ENCODE measurements at regions not wholly inside any gene's neighbourhood (a gene's known extent, or its start where the extent isn't known, plus 50 kb on each side); places are given as distances from the start of the nearest gene placed in this dataset.

GRCh38 chr18:39371996-39372395 is 1806.4 kb upstream of the CELF4 start:
- no peak for DNase-seq (ENCODE audit: low read depth)

GRCh38 chr18:39366656-39367055 is 1801.1 kb upstream of the CELF4 start:
- no peak for DNase-seq (ENCODE audit: low read depth)

- no peak for DNase-seq (ENCODE audit: low read depth)
Measured at GRCh38 chr18:39365836-39366485, 1800.4 kb upstream of the CELF4 start.

DNA sequence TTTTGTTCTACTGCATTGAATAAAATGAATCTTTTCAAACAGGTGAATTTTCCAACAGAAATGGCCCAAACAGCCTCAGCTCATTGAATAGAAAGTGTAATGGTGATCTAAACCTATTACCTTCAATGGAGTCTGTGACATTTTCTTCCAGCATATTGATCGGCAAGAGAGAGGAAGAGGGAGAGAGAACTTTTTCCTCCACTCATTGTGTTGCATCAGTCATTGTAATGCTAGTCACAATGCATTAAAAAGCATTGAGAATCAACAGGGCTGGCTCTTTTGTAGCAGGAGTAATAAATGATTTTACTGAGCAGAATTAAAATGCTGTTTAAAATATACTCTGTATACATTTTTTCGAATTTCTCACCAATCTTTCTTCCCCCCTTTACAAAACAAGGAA is 1794.5 kb upstream of the CELF4 start:
- no peak for DNase-seq (ENCODE audit: low read depth)

GRCh38 chr18:39359636-39360035 is 1794.0 kb upstream of the CELF4 start:
- DNase-seq (ENCODE audit: low read depth) = no peak

GRCh38 chr18:39350945-39351344 is 1785.3 kb upstream of the CELF4 start:
- peak; percentile 7 for DNase-seq (ENCODE audit: low read depth)

GRCh38 chr18:39349801-39350200 is 1784.2 kb upstream of the CELF4 start:
- DNase-seq (ENCODE audit: low read depth) = no peak

- no peak for DNase-seq (ENCODE audit: low read depth)
Measured at GRCh38 chr18:39348757-39349156, 1783.2 kb upstream of the CELF4 start.

DNA sequence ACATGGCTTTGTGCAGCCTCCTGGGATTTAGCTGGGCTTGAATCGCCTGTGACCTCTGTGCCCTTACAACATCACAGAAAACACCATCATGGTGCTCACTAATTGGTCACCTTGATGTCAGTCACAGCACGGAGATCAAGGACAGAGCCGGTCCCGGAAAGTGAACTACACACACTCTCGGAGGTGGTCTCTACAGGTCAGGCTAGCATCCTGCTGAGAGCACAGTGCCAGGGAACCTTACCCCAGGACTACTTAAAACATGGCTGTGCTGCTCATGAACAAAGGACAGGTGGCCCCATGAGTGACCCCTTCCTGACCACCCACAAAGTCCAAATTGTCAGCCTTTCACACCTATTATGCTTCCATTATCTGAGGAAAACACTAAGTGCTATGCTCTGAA is 1782.1 kb upstream of the CELF4 start:
- no peak for DNase-seq (ENCODE audit: low read depth)

- no peak for DNase-seq (ENCODE audit: low read depth)
Measured at GRCh38 chr18:39346916-39347315, 1781.3 kb upstream of the CELF4 start.

GRCh38 chr18:39345321-39345720 is 1779.7 kb upstream of the CELF4 start:
- peak; percentile 78 for DNase-seq (ENCODE audit: low read depth)

DNA sequence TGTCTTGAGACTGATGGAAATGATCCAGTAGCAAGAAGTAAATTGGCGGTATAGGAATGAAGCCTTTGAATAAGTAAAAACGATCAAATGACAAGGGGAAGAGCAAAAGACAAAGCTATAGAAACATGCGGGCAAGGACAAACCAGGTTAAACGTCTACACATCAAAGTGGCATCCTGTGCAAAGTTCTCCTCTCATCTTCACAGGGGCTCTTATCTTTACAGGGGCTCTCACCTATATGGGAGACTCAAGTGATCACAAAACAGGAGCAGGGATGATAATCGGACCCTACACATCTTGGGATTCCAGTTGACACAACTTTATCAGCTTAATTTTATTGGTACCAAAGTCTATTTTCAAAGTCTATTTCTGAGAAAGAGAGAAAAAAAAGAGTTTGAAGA is 1778.9 kb upstream of the CELF4 start:
- no peak for DNase-seq (ENCODE audit: low read depth)

GRCh38 chr18:39341129-39341528 is 1775.5 kb upstream of the CELF4 start:
- no peak for DNase-seq (ENCODE audit: low read depth)

GRCh38 chr18:39340418-39340817 is 1774.8 kb upstream of the CELF4 start:
- DNase-seq (ENCODE audit: low read depth) = no peak

- DNase-seq (ENCODE audit: low read depth) = no peak
Measured at GRCh38 chr18:39329496-39330275, 1764.1 kb upstream of the CELF4 start.

GRCh38 chr18:39326772-39327171 is 1761.2 kb upstream of the CELF4 start:
- no peak for DNase-seq (ENCODE audit: low read depth)

DNA sequence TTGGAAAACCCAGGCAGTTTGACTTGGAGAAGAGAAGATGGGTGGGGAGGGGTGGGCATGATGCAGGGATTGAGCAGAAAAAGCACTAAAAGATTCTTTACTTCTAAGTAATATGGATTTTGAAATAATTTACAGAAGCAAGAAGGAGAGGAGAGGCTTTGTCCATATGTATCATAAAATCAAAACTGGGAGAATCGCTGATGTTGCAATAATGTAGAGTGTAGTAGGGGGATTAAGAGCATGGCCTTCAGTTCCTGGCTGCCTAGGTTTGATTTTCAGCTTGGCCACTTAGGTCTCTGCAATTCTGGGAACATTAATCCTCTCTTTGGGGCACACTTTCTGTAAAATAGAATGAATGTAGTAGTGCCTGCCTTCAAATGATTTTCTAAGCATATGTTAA is 1760.4 kb upstream of the CELF4 start:
- no peak for DNase-seq (ENCODE audit: low read depth)

GRCh38 chr18:39319141-39319540 is 1753.5 kb upstream of the CELF4 start:
- DNase-seq (ENCODE audit: low read depth) = no peak

GRCh38 chr18:39318462-39318861 is 1752.9 kb upstream of the CELF4 start:
- no peak for DNase-seq (ENCODE audit: low read depth)

- DNase-seq (ENCODE audit: low read depth) = no peak
Measured at GRCh38 chr18:39318008-39318407, 1752.4 kb upstream of the CELF4 start.

- no peak for DNase-seq (ENCODE audit: low read depth)
Measured at GRCh38 chr18:39314595-39314994, 1749.0 kb upstream of the CELF4 start.

DNA sequence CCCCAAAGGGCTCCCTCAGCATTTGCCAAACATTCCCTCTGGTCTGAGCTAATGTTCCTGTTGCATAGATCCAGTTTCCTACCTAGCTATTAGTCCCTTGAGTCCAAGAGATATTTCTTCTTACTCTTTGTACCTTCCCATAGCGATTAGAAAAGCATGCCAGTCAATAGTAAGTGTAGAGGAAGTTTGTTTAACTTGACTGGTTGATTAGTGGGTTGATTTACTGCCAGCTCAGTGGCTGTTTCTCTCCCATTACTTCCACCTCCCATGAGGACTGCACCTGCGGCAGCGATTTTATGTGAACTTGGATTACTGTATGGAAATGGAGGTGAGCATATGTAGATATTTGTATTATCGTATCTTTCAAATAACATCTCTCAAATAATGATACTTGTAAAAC is 1748.4 kb upstream of the CELF4 start:
- no peak for DNase-seq (ENCODE audit: low read depth)

DNA sequence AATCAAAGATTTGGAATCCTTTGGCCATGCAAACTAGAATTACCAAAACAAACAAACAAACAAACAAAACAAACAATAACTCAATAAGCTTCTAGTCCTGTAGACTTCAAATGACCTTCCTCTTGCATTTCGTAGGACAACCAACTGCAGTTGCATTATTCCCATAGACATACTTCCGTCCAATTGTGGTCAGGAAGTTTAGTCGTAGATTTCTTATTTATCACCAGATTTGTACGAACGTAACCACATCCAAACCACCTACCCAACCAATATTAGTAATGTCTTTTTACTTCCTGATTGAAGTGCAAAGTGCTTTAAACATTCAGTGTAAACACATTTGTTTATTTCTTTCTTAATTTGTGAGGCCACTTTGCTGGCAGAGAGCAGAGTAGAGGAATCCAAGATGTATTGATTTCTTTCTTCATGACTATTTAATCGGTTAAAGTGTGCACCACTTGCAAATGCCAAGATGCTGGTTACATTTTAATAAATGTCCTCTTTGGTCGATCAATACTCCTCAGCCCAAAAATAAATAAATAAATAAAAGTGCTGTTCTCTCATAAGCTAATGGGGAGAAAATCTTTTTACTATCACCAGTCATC is 1745.6 kb upstream of the CELF4 start:
- no peak for DNase-seq (ENCODE audit: low read depth)

Measured in fibroblast of gingiva (primary cell).